ENCODE measurements at regions not wholly inside any gene's neighbourhood (a gene's known extent, or its start where the extent isn't known, plus 50 kb on each side); places are given as distances from the start of the nearest gene placed in this dataset.

DNA sequence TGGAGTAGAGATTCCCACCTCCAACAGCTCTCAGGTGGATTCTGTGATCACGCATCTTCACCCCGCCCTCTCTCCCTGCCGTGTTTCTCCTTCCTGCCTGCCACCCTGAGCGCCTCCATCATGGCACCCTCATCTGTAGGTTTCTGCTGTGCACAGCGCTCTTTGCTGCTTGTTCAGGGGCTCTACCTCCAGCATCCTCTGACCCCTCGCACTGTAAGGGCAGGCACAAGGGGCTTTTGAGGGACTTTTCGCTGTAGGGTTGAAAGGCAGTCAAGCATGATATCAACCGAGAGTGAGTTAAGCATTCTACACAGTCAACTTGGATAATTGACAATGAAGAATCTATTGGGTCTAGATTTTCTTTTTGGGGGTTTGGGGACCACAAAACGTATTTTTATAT, 99.1 kb upstream of the GREM2 start:
- no peak for TF ChIP-seq EZH2 (IDR thresholded peaks at IDR 0.05; ENCODE audit: insufficient read depth, low read length)
- no peak for TF ChIP-seq CTCF (IDR thresholded peaks at IDR 0.05; ENCODE audit: insufficient read depth, low read depth, low read length)

Measured in astrocyte (in vitro differentiated cells and primary cell).